Transverse colon (tissue), 4 donors: ENCODE measurements at regions not wholly inside any gene's neighbourhood (a gene's known extent, or its start where the extent isn't known, plus 50 kb on each side); places are given as distances from the start of the nearest gene placed in this dataset.

ENCODE experiments used
- CTCF ChIP-seq, 5 experiments: fragments of 200-600 bp in 3 of 5; fragments of 450-650 bp in 2 of 5; sonication (generic) in 3 of 5; IDR thresholded peaks; 1 replicate in 2 of 5; 2 replicates in 3 of 5; pipeline ENCODE4 v1.5.1; 2016 to 2017; ENCODE audit warnings: antibody characterized with exemption in 5 of 5, inconsistent platforms in 3 of 5, mild to moderate bottlenecking in 2 of 5, moderate library complexity in 1 of 5
- POLR2A ChIP-seq: fragments of 450-650 bp; IDR thresholded peaks from one replicate; pipeline ENCODE4 v1.6.1; 2016; ENCODE audit warnings: antibody characterized with exemption, mild to moderate bottlenecking, moderate library complexity
- POLR2AphosphoS5 ChIP-seq, 3 donors: sonication (generic); formaldehyde crosslinking; IDR thresholded peaks; one replicate each; pipeline ENCODE4 v1.6.1; 2016; ENCODE audit warnings: antibody characterized with exemption in 3 of 3

- TF ChIP-seq CTCF (IDR thresholded peaks at IDR 0.05) (no peak), POLR2A (no peak), POLR2AphosphoS5 (IDR thresholded peaks at IDR 0.05) (no peak)
Measured at GRCh38 chr11:26095340-26095739, 236.6 kb upstream of the ANO3 start.
